GM12878 (cell line): ENCODE measurements at regions not wholly inside any gene's neighbourhood (a gene's known extent, or its start where the extent isn't known, plus 50 kb on each side); places are given as distances from the start of the nearest gene placed in this dataset.

Experiments
- ATAC-seq: fragments of 200-7000 bp; cut with Tn5 transposase; 3 replicates; pipeline ENCODE4 v1.9.1; 2020; ENCODE audit warnings: mild to moderate bottlenecking, moderate library complexity
- BruUV-seq: library from RNA; stranded (reverse); fragments of 400-500 nt; replicated peaks from 2 replicates; lab custom pipeline; 2021; lab: Mats Ljungman, UMichigan
- CTCF ChIA-PET: fragments of 300-600 bp; sonication (Branson Sonifier 250); formaldehyde crosslinking; extraction: SDS; loops from one replicate; lab custom pipeline; 2021; ENCODE audit warnings: inconsistent platforms; lab: Yijun Ruan, JAX
- POLR2A ChIA-PET: fragments of 350-600 bp; formaldehyde crosslinking; extraction: SDS; loops from one replicate; lab custom pipeline; 2021; ENCODE audit warnings: inconsistent platforms; lab: Charles Lee
- RAD21 ChIA-PET: fragments of 300-600 bp; sonication (Branson Sonifier 250); formaldehyde crosslinking; loops from one replicate; lab custom pipeline; 2023; ENCODE audit warnings: antibody characterized with exemption; ENCODE audit not compliant: unreplicated experiment; lab: Charles Lee
- SMC1A ChIA-PET: fragments of 300-600 bp; sonication (Branson Sonifier 250); formaldehyde crosslinking; loops from one replicate; lab custom pipeline; 2023; ENCODE audit not compliant: unreplicated experiment, uncharacterized antibody; lab: Charles Lee
- DNase-seq: peaks from one replicate; pipeline ENCODE4 v3.0.0-alpha.2; 2011; ENCODE audit warnings: low read depth, low spot score
- FAIRE-seq: peaks from 3 replicates; lab custom pipeline; 2011; peaks lifted over from hg19 to GRCh38; lab: Jason Lieb, UNC
- H2AFZ ChIP-seq: 2 replicates; pipeline ENCODE4 v1.6.0; 2011; ENCODE audit warnings: low read depth, low read length, control low read depth; ENCODE audit not compliant: control insufficient read depth
- H3K27ac ChIP-seq: 2 replicates; pipeline ENCODE4 v1.5.1; 2011; ENCODE audit warnings: control low read depth; ENCODE audit not compliant: control insufficient read depth, insufficient read depth
- H3K27me3 ChIP-seq, 2 experiments: replicated peaks in 1 of 2; 2 replicates each; pipeline versions ENCODE4 v1.6.0 to v1.6.1; 2011; ENCODE audit warnings: low read length in 1 of 2; ENCODE audit not compliant: control insufficient read depth in 2 of 2, insufficient read depth in 2 of 2
- H3K36me3 ChIP-seq, 2 experiments: 2 replicates each; pipeline ENCODE4 v1.5.1; 2011; ENCODE audit warnings: low read length in 1 of 2; ENCODE audit not compliant: control insufficient read depth in 2 of 2, insufficient read depth in 2 of 2
- H3K4me1 ChIP-seq: 2 replicates; pipeline ENCODE4 v1.6.1; 2011; ENCODE audit warnings: mild to moderate bottlenecking, low read length, moderate library complexity, mixed read lengths; ENCODE audit not compliant: control insufficient read depth, insufficient read depth
- H3K4me2 ChIP-seq: 2 replicates; pipeline ENCODE4 v1.6.0; 2011; ENCODE audit warnings: control low read depth; ENCODE audit not compliant: control insufficient read depth, insufficient read depth
- H3K4me3 ChIP-seq: fragments of 200-600 bp; sonication (generic); 2 replicates; pipeline ENCODE4 v1.5.1; 2016
- H3K79me2 ChIP-seq: 2 replicates; pipeline ENCODE4 v1.6.0; 2011; ENCODE audit warnings: low read length; ENCODE audit not compliant: control insufficient read depth, insufficient read depth
- H3K9ac ChIP-seq: 2 replicates; pipeline ENCODE4 v1.8.0; 2011; ENCODE audit warnings: low read length, control low read depth, mixed read lengths; ENCODE audit not compliant: control insufficient read depth, insufficient read depth
- H3K9me3 ChIP-seq: replicated peaks from 3 replicates; pipeline ENCODE4 v1.5.1; 2011; ENCODE audit warnings: mild to moderate bottlenecking, low read length; ENCODE audit not compliant: control insufficient read depth, insufficient read depth
- H4K20me1 ChIP-seq: 2 replicates; pipeline ENCODE4 v1.6.0; 2011; ENCODE audit not compliant: control insufficient read depth, insufficient read depth
- ASH2L ChIP-seq: fragments of 300-600, 200-600 bp; sonication (generic); IDR thresholded peaks from 2 replicates; pipeline ENCODE4 v1.6.1; 2017; ENCODE audit warnings: low read depth, mild to moderate bottlenecking, borderline replicate concordance
- CEBPB ChIP-seq, 2 experiments: fragments of 150-350 bp in 1 of 2; IDR thresholded peaks; 2 replicates each; pipeline ENCODE4 v1.6.1; 2012 to 2014; ENCODE audit warnings: low read depth in 2 of 2, low read length in 2 of 2, borderline replicate concordance in 1 of 2, inconsistent platforms in 1 of 2
- GATAD2B ChIP-seq: fragments of 450-650 bp; conservative IDR thresholded peaks from 2 replicates; pipeline ENCODE4 v1.6.1; 2017; ENCODE audit warnings: low read depth, mild to moderate bottlenecking, moderate library complexity
- NFYA ChIP-seq: IDR thresholded peaks from 2 replicates; pipeline ENCODE4 v1.6.1; 2011; ENCODE audit warnings: low read depth, mild to moderate bottlenecking, low read length, improper control_type of control experiment, borderline replicate concordance
- SMC3 ChIP-seq: IDR thresholded peaks from 2 replicates; pipeline ENCODE4 v1.6.1; 2011; ENCODE audit warnings: low read length, improper control_type of control experiment, borderline replicate concordance
- TCF7 ChIP-seq: IDR thresholded peaks from 2 replicates; pipeline ENCODE4 v1.6.1; 2014; ENCODE audit warnings: antibody characterized with exemption, borderline replicate concordance
- ZNF24 ChIP-seq: fragments of 450-650 bp; IDR thresholded peaks from 2 replicates; pipeline ENCODE4 v1.6.1; 2017; ENCODE audit warnings: antibody characterized with exemption, mild to moderate bottlenecking
- WGBS: methylation state at CpG from one replicate; pipeline ENCODE4 v1.1.6; 2016; ENCODE audit warnings: low lambda C conversion rate; ENCODE audit not compliant: insufficient replicate concordance, insufficient coverage; ENCODE audit errors: missing lambda C conversion rate; 5-methylcytosine and 5-hydroxymethylcytosine counted together
- in situ Hi-C: fragments of 300-500 bp; cut with MboI; formaldehyde crosslinking; loops from 9 replicates; pipeline ENCODE4 v1.14.3; 2018; ENCODE audit warnings: mixed read lengths
- intact Hi-C: fragments of 100-400 bp; cut with micrococcal nuclease; formaldehyde crosslinking; loops from one replicate; pipeline ENCODE4 v1.14.2; 2022; ENCODE audit not compliant: unreplicated experiment
- TF ChIP-seq, protein P1 (sequence below): fragments of 450-650 bp; IDR thresholded peaks from 2 replicates; pipeline ENCODE4 v1.6.1; 2017; ENCODE audit warnings: mild to moderate bottlenecking, low read depth, inconsistent platforms; ENCODE audit not compliant: poor library complexity, severe bottlenecking
- TF ChIP-seq, protein P2 (sequence below): fragments of 450-650 bp; IDR thresholded peaks from 2 replicates; pipeline ENCODE4 v1.6.1; 2017; ENCODE audit warnings: mild to moderate bottlenecking
- TF ChIP-seq, protein P3 (sequence below): IDR thresholded peaks from 2 replicates; pipeline ENCODE4 v1.6.1; 2011; ENCODE audit warnings: low read depth, mild to moderate bottlenecking, low read length, moderate library complexity, borderline replicate concordance; ENCODE audit errors: extremely low read depth

DNA sequence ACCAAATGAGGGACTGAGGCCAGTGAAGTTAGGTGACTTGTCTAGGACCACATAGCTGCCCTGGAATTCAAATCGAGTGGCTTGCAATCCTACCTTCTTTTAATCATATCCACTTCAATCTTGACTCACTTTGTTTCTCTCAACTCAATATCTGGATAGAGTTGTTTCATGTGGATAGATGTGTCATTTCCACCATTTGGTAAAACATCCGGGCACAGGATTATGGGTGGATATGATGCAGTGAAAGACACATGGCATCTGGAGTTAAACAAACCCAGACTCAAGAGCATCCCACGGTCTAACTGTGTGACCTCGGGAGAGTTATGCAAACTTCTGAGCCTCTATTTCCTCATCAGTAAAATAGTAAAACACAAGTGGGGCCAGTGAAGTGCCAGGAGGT lies 103.6 kb upstream of the CNKSR3 start:
- WGBS, result 16% methylated on average over 4 of the region's 4 CpGs
- H2AFZ ChIP-seq, result no peak overlapping the region
- no TSS peak for BruUV-seq
- H3K79me2 ChIP-seq, result no peaks in the 10 kb centered on the region
- no peak overlapping the region for H3K27ac ChIP-seq
- H3K27me3 ChIP-seq, result no peaks in the 10 kb centered on the region
- no peaks in the 10 kb centered on the region for H3K4me1 ChIP-seq
- POLR2A ChIA-PET, result no interaction called here
- no peak for ATAC-seq
- SMC1A ChIA-PET, result interaction anchor here (0.7 to 1.0 kb wide), 3 partner anchors 16 to 749 kb away, joined by 3 read pairs; no protein-coding TSS in a partner anchor
- no peak for FAIRE-seq
- H3K9me3 ChIP-seq, result no peaks in the 10 kb centered on the region; the same call in 2 of the 3 replicates
- no peak for DNase-seq
- no peak overlapping the region for H3K4me3 ChIP-seq
- RAD21 ChIA-PET, result interaction anchor here (1.3 kb wide), 1 partner anchor 114 kb away, joined by 3 read pairs; no protein-coding TSS in a partner anchor
- intact Hi-C loops (no loop called here), in situ Hi-C loops (no loop called here)
- H3K9ac ChIP-seq, result no peak overlapping the region
- H3K36me3 ChIP-seq, result no peaks in the 10 kb centered on the region
- H4K20me1 ChIP-seq, result no peaks in the 10 kb centered on the region
- CTCF ChIA-PET, result interaction anchor here (0.5 kb wide), 1 partner anchor 510 kb away, joined by 3 read pairs; no protein-coding TSS in a partner anchor
- TF ChIP-seq TCF7, result no peak
- TF ChIP-seq, protein P1, sequence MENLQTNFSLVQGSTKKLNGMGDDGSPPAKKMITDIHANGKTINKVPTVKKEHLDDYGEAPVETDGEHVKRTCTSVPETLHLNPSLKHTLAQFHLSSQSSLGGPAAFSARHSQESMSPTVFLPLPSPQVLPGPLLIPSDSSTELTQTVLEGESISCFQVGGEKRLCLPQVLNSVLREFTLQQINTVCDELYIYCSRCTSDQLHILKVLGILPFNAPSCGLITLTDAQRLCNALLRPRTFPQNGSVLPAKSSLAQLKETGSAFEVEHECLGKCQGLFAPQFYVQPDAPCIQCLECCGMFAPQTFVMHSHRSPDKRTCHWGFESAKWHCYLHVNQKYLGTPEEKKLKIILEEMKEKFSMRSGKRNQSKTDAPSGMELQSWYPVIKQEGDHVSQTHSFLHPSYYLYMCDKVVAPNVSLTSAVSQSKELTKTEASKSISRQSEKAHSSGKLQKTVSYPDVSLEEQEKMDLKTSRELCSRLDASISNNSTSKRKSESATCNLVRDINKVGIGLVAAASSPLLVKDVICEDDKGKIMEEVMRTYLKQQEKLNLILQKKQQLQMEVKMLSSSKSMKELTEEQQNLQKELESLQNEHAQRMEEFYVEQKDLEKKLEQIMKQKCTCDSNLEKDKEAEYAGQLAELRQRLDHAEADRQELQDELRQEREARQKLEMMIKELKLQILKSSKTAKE, result no peak
- no peak for TF ChIP-seq ASH2L
- TF ChIP-seq GATAD2B, result no peak
- no peak for TF ChIP-seq ZNF24
- TF ChIP-seq NFYA, result no peak
- TF ChIP-seq, protein P2, sequence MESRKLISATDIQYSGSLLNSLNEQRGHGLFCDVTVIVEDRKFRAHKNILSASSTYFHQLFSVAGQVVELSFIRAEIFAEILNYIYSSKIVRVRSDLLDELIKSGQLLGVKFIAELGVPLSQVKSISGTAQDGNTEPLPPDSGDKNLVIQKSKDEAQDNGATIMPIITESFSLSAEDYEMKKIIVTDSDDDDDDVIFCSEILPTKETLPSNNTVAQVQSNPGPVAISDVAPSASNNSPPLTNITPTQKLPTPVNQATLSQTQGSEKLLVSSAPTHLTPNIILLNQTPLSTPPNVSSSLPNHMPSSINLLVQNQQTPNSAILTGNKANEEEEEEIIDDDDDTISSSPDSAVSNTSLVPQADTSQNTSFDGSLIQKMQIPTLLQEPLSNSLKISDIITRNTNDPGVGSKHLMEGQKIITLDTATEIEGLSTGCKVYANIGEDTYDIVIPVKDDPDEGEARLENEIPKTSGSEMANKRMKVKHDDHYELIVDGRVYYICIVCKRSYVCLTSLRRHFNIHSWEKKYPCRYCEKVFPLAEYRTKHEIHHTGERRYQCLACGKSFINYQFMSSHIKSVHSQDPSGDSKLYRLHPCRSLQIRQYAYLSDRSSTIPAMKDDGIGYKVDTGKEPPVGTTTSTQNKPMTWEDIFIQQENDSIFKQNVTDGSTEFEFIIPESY, result no peak
- TF ChIP-seq CEBPB (IDR thresholded peaks at IDR 0.05; ENCODE audit: borderline replicate concordance in 1 of 2, low read depth in 2 of 2, low read length in 2 of 2), result no peak
- TF ChIP-seq, protein P3, sequence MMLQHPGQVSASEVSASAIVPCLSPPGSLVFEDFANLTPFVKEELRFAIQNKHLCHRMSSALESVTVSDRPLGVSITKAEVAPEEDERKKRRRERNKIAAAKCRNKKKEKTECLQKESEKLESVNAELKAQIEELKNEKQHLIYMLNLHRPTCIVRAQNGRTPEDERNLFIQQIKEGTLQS, result no peak
- no peak for TF ChIP-seq SMC3
- no peak overlapping the region for H3K4me2 ChIP-seq
